ENCODE measurements at regions not wholly inside any gene's neighbourhood (a gene's known extent, or its start where the extent isn't known, plus 50 kb on each side); places are given as distances from the start of the nearest gene placed in this dataset.

GRCh38 chr9:88800329-88800682 is 191.0 kb upstream of the S1PR3 start:
- TF ChIP-seq CTCF (IDR thresholded peaks at IDR 0.05) = no peak
- no peak for TF ChIP-seq POLR2A (IDR thresholded peaks at IDR 0.05)
- TF ChIP-seq EP300 (IDR thresholded peaks at IDR 0.05) = no peak

Data from gastroesophageal sphincter (tissue), 3 donors.